ENCODE measurements at regions not wholly inside any gene's neighbourhood (a gene's known extent, or its start where the extent isn't known, plus 50 kb on each side); places are given as distances from the start of the nearest gene placed in this dataset.

- TF ChIP-seq EZH2phosphoT487 (IDR thresholded peaks at IDR 0.05; ENCODE audit: low read length), result no peak
- no peak for TF ChIP-seq CTCF (IDR thresholded peaks at IDR 0.05; ENCODE audit: low read length)
These were observed 449.3 kb downstream of the PCDH17 start for GRCh38 chr13:58080806-58081205.
